Hepatocyte (in vitro differentiated cells): ENCODE measurements at regions not wholly inside any gene's neighbourhood (a gene's known extent, or its start where the extent isn't known, plus 50 kb on each side); places are given as distances from the start of the nearest gene placed in this dataset.

Experiments
- EZH2phosphoT487 ChIP-seq: fragments of 200-600 bp; sonication (generic); IDR thresholded peaks from one replicate; pipeline ENCODE4 v1.6.1; 2018; ENCODE audit warnings: antibody characterized with exemption, mild to moderate bottlenecking, low read depth, moderate library complexity; ENCODE audit not compliant: unreplicated experiment, severe bottlenecking
- TF ChIP-seq, protein P1 (sequence below): fragments of 200-600 bp; sonication (generic); IDR thresholded peaks from 2 replicates; pipeline ENCODE4 v1.5.1; 2016; ENCODE audit warnings: antibody characterized with exemption, mild to moderate bottlenecking; ENCODE audit not compliant: poor library complexity

- TF ChIP-seq, protein P1, sequence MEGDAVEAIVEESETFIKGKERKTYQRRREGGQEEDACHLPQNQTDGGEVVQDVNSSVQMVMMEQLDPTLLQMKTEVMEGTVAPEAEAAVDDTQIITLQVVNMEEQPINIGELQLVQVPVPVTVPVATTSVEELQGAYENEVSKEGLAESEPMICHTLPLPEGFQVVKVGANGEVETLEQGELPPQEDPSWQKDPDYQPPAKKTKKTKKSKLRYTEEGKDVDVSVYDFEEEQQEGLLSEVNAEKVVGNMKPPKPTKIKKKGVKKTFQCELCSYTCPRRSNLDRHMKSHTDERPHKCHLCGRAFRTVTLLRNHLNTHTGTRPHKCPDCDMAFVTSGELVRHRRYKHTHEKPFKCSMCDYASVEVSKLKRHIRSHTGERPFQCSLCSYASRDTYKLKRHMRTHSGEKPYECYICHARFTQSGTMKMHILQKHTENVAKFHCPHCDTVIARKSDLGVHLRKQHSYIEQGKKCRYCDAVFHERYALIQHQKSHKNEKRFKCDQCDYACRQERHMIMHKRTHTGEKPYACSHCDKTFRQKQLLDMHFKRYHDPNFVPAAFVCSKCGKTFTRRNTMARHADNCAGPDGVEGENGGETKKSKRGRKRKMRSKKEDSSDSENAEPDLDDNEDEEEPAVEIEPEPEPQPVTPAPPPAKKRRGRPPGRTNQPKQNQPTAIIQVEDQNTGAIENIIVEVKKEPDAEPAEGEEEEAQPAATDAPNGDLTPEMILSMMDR, result no peak
- no peak for TF ChIP-seq EZH2phosphoT487
Measured at GRCh38 chr4:123298801-123299200, 97.8 kb upstream of the SPRY1 start.
